GM19324 (cell line): ENCODE measurements at regions not wholly inside any gene's neighbourhood (a gene's known extent, or its start where the extent isn't known, plus 50 kb on each side); places are given as distances from the start of the nearest gene placed in this dataset.
A peak's percentile ranks its signal among the peaks of the same experiment; 100 is the strongest.
"Not testable (repeated sequence)": the region's sequence is repeated elsewhere in the genome, so short reads cannot be mapped to it uniquely, and the experiment has no call there.

Experiments
- ATAC-seq: cut with Tn5 transposase; IDR thresholded peaks from one replicate; pipeline ENCODE4 v1.9.1; 2021; ENCODE audit warnings: mild to moderate bottlenecking, moderate library complexity; ENCODE audit not compliant: unreplicated experiment, low FRiP score

DNA sequence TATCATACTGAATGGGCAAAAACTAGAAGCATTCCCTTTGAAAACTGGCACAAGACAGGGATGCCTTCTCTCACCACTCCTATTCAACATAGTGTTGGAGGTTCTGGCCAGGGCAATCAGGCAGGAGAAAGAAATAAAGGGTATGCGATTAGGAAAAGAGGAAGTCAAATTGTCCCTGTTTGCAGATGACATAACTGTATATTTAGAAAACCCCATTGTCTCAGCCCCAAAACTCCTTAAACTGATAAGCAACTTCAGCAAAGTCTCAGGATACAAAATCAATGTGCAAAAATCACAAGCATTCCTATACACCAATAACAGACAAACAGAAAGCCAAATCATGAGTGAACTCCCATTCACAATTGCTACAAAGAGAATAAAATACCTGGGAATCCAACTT, 52.5 kb upstream of the CCDC71L start:
- ATAC-seq: not testable (repeated sequence)

DNA sequence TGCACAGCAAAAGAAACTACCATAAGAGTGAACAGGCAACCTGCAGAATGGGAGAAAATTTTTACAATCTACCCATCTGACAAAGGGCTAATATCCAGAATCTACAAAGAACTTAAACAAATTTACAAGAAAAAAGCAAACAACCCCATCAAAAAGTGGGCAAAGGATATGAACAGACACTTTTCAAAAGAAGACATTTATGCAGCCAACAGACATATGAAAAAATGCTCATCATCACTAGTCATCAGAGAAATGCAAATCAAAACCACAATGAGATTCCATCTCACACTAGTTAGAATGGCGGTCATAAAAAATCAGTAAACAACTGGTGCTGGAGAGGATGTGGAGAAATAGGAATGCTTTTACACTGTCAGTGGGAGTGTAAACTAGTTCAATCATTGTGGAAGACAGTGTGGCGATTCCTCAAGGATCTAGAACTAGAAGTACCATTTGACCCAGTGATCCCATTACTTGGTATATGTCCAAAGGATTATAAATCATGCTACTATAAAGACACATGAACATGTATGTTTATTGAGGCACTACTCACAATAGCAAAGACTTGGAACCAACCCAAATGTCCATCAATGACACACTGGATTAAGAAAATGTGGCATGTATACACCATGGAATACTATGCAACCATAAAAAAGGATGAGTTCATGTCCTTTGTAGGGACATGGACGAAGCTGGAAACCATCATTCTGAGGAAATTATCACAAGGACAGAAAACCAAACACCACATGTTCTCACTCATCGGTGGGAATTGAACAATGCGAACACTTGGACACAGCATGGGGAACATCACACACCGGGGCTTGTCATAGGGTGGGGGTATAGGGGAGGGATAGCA, 53.9 kb upstream of the CCDC71L start:
- not testable (repeated sequence) for ATAC-seq

DNA sequence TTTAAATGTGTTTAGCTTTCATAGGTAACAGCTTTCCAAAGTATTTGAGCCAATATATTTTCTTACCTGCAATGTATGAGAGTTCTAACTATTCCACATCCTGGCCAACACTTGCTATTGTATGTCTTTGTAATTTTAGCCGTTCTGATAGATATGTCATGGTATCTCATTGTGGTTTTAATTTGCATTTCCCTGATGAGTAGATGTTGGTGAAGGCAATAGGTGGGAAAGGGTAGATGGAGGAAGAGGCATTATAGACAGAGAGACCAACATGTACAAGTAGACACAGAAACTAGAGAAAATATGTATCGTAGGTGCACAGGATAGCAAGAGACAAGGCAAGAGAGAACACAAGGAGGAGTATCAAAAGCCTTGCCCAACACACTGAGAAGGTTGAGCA, 54.8 kb upstream of the CCDC71L start:
- ATAC-seq: no peak

DNA sequence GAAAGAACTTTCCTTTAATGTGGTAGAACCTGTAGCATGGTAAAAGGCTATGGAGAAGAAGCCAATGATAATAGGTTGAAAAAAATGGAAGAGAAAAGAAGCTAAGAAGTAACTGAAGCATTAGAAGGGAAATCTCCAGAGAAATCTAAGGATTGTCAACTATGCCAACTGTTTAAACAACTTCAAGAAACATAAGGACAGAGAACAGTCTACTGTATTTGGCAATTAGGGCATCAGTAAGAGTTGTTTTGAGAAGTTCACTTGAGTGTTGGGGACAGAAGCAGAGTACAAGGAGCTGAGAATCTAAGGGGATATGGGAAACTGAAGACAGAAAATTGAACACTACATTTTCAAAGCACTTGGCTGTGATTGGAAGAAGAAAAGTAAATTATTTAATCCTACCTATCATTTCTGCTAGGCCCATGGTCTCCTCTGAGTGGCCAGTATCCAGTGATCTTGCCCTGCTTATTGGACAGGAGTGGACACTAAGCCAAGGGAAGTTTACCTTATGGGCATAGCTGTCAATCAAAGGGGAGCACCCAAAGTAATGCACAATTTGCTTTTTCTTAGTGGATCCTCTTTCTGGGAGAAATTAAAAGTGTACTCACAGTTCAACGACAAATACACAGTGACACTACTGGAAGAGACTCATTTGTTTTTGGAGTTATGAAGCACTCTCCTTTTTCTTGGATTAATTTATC, 56.4 kb upstream of the CCDC71L start:
- no peak for ATAC-seq

DNA sequence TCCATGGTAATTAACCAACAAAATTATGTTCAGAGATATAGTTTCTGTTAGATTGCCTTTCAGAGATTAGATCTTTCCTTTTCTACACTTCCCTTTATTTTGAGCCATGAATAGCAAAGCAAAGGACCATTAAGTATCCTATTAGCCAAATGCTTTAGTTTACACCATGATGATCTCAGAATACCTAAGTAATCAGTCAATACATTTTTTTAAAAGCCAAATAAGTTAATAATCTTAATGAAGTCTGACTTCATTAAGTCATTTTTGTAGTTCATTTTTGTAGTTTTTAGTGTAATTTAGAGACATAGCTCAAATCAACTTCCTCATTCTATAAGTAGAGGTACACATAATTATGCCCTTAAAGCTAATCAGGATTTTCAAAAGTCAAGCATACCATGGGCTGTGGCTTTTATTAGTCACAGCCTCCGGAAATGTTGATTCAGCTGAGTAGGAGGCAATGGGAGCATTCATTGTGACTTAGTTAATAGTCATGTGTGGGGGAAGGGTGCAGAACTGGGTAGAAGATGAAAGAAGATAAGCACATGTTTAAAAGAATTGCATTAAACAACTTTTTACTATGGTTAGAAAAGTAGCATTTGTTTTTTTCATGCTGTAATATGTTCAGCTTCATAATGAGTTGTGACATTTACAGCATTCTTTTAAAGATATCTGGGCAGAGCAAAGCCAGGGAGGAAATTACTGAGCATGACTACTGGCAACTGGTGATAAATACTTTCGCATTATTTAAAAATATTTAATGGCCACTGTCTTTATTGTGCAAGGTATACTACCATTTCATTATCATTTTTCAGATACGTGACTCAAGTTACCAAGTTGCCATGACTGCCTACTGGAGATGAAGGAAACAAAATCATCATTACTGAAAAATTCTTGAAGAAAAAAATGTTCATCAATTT, 57.3 kb upstream of the CCDC71L start:
- no peak for ATAC-seq

DNA sequence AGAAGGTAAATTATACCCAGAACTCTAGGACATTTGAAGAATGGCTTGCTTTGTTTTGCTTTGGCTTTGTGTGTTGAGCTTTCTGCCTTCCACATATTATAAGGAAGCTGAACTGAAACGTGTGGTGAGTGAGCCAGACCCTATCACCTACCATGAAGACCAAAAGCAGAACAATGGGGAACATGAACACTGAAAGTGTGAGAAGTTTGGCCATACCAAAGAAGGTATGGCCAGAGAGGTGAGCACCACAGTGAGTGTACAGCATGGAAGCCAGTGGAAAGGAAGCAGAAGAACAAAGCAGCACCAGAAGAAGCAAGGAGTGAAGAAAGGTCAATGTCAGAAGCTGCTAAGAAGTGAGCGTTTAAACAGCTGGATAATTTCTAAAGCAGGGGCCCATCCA, 59.7 kb upstream of the CCDC71L start:
- ATAC-seq: no peak

DNA sequence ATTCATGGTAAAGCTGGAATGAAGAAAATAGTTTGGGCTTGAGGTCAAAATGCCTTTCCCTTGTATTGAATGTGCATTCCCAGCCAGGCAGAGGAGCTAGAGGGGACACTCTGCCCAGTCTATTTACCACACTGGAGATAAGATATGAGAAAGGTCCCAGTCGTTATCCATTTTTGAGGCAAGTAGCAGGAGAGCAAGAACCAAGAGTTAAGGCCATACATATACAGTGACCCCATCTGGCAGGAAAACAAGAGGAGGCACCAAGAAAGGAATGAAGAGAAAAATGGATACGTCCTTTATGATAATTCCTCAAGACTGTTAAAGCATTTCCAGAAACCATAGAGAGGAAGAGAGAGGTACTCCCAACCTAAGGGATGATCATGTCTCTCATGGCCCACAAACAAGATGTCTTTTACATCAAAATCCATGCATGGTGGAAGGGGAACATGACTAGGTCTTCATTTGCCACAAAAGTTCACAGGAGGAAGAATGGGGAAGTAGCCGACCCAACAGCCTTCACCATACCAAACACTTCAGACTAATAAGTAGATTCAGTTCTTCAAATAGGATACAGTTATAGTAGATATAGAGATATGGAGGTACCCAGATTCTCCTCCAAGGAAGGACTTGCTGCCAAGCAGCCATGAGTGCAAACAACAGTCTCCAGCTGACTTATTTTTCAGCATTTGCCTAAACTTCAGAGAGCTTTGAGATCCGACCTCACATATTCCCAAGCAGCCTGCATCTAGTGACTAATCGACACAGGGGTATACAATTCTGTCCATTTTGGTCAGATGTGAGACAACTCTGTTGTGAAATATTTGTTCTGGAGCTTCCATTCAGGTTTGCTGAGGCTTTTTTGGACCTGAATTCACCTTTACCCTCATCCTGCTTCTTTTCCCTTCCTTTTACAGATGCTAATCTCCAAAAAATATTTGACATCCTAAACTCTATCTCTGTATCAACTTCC, 61.1 kb upstream of the CCDC71L start:
- ATAC-seq: no peak

DNA sequence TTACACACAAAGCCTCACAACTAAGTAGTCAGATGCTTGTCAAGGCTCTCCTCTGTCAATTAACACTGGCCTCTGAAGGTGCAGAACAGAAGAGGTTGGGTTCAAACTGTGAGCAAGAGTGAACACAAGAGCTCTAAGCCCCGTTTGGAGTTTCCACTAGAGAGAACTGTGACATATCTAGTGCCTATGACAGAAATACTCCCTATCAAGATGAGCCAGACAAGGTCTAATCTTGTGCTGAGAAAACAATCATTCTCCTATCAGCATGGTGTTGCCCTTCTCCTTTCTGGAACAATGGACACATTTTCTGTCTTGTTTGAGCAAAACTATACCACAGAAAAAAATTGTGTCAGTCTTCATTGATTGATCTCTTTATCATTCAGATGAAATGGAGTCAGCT, 62.4 kb upstream of the CCDC71L start:
- no peak for ATAC-seq

DNA sequence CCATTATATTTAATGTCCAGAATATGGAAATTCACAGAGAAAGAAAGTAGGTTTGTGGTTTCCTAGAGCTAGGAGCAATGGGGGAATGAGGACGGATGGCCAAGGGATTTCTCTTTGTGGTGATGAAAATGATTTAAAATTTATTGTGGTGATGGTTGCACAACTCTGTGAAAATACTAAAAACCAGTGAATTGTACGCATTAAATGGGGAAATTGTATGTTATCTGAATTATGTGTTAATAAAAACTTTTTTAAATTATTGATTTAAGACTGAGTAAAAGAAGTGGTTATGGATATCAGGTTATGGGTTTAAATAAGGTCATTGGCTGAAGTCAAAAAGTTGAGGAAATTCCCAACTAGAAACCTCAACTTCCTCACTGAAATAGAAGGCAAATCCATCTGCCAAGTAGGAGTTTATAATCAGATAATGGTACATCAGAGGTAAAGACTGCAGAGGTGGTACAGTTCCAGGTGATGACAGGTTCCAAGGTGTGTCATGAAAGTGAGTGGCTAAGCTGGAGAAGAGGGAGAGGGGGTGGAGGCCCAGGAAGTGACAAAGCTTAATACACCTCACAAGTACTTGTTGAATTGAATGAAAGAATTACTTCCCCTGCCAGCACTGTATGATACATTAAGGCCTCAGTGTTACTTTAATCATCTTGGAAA, 68.9 kb upstream of the CCDC71L start:
- no peak for ATAC-seq

DNA sequence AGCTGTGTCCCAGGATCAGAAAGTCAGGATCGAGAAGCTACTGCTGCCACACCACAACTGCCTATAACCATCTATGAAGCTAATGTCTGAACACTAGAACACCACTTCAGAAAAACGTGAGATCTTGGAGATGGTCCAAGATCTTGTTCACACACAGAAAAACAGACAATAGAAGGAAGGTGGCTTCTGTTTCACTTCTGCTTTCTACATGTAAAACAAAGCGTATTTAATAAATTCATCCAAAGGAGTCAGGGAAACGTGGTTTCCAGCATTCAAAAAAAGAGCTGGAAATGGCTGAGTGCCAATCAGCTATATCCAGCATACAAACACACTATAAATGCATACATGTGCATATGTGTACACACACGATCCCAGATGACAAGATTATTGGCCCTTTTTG, 70.2 kb upstream of the CCDC71L start:
- ATAC-seq: peak; percentile 81

DNA sequence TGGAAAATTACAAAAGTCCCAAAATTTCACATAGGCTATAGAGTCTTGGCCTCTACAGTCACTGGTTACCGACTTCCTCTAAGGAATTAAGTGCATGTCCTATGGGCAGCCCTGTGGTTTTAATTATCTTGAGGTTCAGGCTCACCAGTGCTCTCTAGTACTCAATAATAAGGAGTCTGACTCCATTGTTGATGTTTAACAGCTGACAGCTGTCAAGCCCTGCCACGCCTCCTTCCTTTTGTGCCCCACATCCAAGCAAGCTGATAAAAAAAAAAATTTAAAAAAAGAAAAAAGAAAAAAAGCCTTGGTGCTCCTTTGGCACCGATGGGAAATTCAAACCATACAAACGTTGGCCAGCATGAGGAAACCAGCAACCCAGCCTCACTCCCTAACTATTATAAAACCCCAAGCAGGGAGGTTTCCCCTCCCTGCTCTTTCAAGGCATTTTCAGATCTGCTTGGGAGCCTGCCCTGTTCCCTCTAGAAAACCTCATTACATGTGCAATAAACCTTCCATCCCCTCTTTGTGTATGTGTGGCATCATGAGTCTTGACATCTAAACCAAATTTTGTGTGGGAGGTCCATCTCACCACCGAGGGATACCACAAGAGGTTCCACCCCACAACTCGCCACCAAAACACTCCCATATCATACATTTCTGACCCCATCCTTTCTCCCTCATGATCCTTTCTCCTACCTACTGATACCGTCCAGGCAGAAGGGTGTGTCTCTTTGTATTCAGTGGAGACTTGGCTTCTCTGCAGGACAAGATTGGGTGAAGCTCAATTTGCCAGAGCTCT, 70.9 kb upstream of the CCDC71L start:
- ATAC-seq: no peak

DNA sequence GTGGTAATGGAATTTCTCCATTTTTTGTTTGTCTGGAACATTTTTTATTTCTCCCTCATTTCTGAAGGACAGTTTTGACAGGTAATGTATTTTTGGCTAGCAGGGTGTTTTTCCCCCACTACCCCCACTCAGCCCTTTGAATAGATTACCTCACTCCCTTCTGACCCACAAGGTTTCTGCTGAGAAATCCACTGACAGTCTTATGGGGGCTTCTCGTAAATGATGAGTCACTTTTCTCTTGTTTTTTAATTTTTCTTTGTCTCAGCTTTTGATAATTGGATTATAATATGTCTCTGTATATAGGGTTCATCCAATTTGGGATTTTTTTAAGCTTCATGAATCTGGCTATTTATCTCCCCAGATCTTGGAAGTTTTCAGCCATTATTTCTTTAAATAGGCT, 74.7 kb upstream of the CCDC71L start:
- ATAC-seq: no peak

DNA sequence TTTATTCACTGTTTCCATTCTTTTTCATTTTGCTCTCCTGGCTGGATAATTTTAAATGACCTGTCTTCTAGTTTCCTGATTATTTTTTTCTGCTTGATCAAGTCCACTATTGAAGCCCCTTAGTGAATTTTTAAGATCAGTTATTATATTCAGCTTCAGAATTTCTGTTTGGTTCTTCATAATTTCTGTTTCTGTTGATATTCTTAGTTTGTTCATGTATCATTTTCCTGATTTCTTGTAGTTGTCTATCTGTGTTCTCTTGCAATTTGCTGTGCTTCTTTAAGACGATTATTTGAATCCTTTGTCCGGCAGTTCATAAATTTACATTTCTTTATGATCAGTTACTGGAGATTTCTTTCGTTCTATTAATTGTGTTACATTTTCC, 75.2 kb upstream of the CCDC71L start:
- ATAC-seq: no peak

DNA sequence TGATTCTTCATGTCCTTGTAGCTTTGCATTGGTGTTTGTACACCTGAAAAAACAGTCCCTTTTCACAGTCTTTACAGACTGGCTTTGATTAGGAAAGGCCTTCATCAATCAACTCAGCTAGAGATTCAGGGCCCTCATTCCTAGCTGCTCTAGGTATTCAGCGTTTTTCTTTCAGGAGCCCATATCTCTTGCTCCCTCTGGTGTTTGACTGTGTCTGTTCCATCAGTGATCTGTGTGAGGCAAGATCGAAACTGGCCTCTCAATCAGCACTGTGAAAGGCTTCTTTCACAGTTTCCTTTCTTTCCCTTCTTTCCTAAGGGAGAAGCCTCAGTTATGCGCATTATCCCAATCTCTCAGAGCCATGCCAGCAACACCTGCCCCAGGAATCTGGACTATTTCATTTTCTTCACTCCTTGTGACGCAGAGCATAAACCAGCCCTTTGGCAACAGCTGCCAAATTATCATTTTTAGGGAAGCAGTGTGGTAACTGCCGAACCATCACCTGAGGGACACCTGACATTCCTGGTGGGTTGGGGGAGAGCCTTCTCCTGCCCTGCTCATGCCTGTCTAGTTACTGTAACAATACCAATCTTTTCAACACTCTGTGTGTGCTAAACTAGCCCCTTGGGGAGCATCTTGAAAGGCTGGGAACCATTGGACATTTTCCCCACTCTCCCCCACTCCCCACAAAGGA, 75.7 kb upstream of the CCDC71L start:
- no peak for ATAC-seq

DNA sequence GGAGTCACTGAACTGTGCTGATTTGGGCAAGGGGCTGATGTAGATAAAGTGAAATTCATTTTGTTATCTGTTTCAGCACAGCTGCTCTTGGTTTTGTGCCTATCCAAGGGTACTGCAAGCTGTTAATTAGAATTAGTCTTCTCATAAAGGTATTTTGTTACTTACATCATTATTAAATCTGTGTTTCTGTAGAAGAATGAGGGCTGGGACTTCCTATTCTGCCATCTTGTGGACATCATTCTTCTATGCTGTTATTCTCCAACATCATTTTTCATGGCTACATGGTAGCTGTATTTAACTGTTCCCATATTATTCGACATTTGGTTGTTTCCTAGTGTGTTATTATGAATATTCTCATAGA, 76.2 kb upstream of the CCDC71L start:
- no peak for ATAC-seq

DNA sequence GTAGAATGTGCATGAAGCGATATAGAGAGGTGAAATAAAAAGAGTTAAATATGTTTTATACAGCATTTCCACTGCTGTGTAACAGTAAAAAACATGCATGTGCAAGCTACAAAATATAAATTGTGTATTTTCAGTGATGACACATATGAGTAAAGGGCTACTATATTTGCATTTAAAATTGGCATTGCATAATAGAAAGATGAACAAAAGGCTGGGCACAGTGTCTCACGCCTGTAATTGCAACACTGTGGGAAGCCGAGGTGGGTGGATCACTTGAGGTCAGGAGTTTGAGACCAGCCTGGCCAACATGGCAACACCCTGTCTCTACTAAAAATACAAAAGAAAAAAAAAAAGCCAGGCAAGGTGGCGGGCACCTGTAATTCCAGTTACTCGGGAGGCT, 79.8 kb upstream of the CCDC71L start:
- no peak for ATAC-seq

DNA sequence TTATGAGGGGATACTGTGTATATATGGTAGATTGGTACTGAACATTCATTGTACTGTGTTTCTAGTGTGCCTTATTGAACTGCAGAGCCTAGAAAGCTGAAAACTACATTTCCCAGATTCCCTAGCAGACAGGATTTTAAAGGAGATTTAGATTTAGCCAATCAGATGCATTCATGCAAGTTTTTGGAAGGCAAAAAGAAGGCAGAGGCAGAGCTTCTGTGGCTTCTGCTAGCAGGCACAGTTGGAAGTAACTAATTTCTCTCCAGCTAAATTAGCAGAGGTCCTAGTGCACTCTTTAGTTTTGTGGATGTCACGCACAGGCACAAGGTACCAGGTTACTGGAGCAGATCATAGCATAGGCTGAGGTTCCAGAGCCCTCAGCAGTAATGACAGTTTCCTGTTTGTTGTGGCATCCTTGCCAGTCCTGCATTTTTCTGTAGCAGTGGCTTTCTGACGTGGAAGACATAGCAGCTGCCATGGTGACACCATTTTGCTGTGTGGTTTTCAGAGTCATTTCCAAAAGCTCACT, 83.7 kb upstream of the CCDC71L start:
- ATAC-seq: no peak

DNA sequence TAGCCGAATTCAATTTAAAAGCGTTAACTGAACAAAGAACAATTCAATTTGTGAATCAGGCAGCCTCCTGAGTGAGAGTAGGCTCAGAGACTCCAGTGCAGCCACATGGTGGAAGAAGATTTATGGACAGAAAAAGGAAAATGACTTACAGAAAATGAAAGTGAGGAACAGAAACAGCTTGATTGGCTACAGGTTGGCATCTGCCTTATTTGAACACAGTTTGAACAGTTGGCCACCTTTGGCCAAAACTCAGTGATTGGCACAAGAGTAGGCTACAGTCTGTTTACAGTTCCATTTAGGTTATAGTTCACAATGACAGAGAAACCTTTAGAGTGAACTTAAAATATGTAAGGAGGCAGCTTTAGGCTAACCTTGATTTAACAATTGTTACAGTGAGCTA, 86.3 kb upstream of the CCDC71L start:
- ATAC-seq: not testable (repeated sequence)
